MCF 10A (cell line): ENCODE measurements at regions not wholly inside any gene's neighbourhood (a gene's known extent, or its start where the extent isn't known, plus 50 kb on each side); places are given as distances from the start of the nearest gene placed in this dataset.

Experiments
- BruUV-seq: library from RNA; stranded (reverse); fragments of 400-500 nt; replicated peaks from 2 replicates; lab custom pipeline; 2021; lab: Mats Ljungman, UMichigan
- CTCF ChIA-PET: fragments of 300-600 bp; sonication (Branson Sonifier 250); formaldehyde crosslinking; extraction: SDS; loops from one replicate; lab custom pipeline; 2021; ENCODE audit warnings: antibody characterized with exemption, inconsistent platforms; lab: Yijun Ruan, JAX
- POLR2A ChIA-PET: fragments of 300-600, 350-650 bp; sonication (Branson Sonifier 250); formaldehyde crosslinking; extraction: SDS; loops from one replicate; lab custom pipeline; 2020; ENCODE audit warnings: antibody characterized with exemption, inconsistent platforms; lab: Yijun Ruan, JAX
- DNase-seq: peaks from one replicate; pipeline ENCODE4 v3.0.0-alpha.2; 2018; ENCODE audit not compliant: unreplicated experiment
- H3K27ac Mint-ChIP-seq: one replicate; pipeline ENCODE4 v1.8.0; 2022; ENCODE audit warnings: mild to moderate bottlenecking, low read depth, mixed read lengths; ENCODE audit not compliant: unreplicated experiment
- H3K27me3 Mint-ChIP-seq: one replicate; pipeline ENCODE4 v1.8.0; 2022; ENCODE audit warnings: mixed read lengths; ENCODE audit not compliant: insufficient read depth, unreplicated experiment
- H3K36me3 Mint-ChIP-seq: one replicate; pipeline ENCODE4 v1.8.0; 2022; ENCODE audit warnings: mild to moderate bottlenecking, moderate library complexity, mixed read lengths; ENCODE audit not compliant: insufficient read depth, unreplicated experiment
- H3K4me1 Mint-ChIP-seq: one replicate; pipeline ENCODE4 v1.8.0; 2022; ENCODE audit warnings: mixed read lengths; ENCODE audit not compliant: insufficient read depth, unreplicated experiment
- H3K4me3 Mint-ChIP-seq: one replicate; pipeline ENCODE4 v1.8.0; 2022; ENCODE audit warnings: mild to moderate bottlenecking, moderate library complexity, mixed read lengths; ENCODE audit not compliant: unreplicated experiment
- H3K9me3 Mint-ChIP-seq: one replicate; pipeline ENCODE4 v1.8.0; 2022; ENCODE audit warnings: mixed read lengths; ENCODE audit not compliant: unreplicated experiment
- intact Hi-C: fragments of 100-400 bp; cut with micrococcal nuclease; formaldehyde crosslinking; loops from 2 replicates; pipeline ENCODE4 v1.14.1; 2022
- TF ChIP-seq, protein P1 (sequence below): fragments of 200-600 bp; IDR thresholded peaks from one replicate; pipeline ENCODE4 v1.8.0; 2022; ENCODE audit warnings: antibody characterized with exemption, mild to moderate bottlenecking; ENCODE audit not compliant: unreplicated experiment

DNA sequence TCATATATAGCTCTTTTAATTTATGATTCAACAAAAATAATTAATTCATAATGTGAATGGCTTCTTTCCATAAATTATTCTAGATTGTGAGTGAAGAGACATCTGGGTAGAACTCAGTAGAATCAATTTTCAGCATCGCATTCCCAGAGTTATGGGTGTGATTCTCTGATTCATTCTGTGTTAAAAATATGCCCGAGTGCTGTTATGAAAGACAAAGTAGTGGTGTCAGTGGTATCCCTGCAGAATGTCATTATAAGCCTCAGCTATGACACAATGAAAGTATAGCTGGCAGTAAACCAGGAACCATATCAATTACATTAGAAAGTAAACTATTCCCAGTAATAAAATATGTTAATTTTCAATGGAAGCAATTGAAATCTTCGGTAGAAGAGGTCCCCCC, 480.5 kb upstream of the SLITRK1 start:
- H3K27ac Mint-ChIP-seq: no peak overlapping the region
- no peaks in the 10 kb centered on the region for H3K9me3 Mint-ChIP-seq
- POLR2A ChIA-PET: interaction anchor here (0.6 kb wide), 1 partner anchor 345 kb away, joined by 3 read pairs; no protein-coding TSS in a partner anchor
- TF ChIP-seq, protein P1, sequence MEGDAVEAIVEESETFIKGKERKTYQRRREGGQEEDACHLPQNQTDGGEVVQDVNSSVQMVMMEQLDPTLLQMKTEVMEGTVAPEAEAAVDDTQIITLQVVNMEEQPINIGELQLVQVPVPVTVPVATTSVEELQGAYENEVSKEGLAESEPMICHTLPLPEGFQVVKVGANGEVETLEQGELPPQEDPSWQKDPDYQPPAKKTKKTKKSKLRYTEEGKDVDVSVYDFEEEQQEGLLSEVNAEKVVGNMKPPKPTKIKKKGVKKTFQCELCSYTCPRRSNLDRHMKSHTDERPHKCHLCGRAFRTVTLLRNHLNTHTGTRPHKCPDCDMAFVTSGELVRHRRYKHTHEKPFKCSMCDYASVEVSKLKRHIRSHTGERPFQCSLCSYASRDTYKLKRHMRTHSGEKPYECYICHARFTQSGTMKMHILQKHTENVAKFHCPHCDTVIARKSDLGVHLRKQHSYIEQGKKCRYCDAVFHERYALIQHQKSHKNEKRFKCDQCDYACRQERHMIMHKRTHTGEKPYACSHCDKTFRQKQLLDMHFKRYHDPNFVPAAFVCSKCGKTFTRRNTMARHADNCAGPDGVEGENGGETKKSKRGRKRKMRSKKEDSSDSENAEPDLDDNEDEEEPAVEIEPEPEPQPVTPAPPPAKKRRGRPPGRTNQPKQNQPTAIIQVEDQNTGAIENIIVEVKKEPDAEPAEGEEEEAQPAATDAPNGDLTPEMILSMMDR: no peak
- no peaks in the 10 kb centered on the region for H3K27me3 Mint-ChIP-seq
- CTCF ChIA-PET: interaction anchor here (0.6 kb wide), 1 partner anchor 56 kb away, joined by 3 read pairs; no protein-coding TSS in a partner anchor
- peaks cover 5% of the 10 kb centered on the region for H3K4me1 Mint-ChIP-seq
- no TSS peak for BruUV-seq
- no peak overlapping the region for H3K4me3 Mint-ChIP-seq
- no peaks in the 10 kb centered on the region for H3K36me3 Mint-ChIP-seq
- intact Hi-C loops: no loop called here
- no peak for DNase-seq

DNA sequence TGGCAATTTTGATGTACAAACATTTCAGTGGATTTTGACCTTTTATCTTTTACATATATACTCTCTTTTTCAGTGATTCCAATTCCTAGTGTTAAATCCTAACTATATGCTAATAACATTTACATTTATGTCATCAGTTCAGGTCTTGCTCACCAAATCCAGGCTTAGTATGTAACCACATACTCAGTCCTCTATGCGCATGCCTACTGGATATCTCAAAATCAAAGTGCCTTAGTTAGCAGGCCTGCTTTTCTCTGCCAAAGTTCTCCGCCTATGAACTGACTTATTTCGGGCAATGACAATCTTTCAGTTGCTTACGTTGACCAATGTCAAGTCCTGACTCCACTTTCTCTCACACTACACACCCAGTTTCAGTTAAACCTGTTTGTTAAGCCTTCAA, 478.5 kb upstream of the SLITRK1 start:
- Mint-ChIP-seq H3K27ac (no peak overlapping the region), H3K4me1 (no peaks in the 10 kb centered on the region), H3K4me3 (no peak overlapping the region), H3K36me3 (no peaks in the 10 kb centered on the region), H3K9me3 (no peaks in the 10 kb centered on the region), H3K27me3 (no peaks in the 10 kb centered on the region)
- no TSS peak for BruUV-seq
- TF ChIP-seq, protein P1: no peak
- intact Hi-C loops: no loop called here
- CTCF ChIA-PET: no interaction called here
- DNase-seq: no peak
- POLR2A ChIA-PET: no interaction called here

- Mint-ChIP-seq H3K4me3 (no peak overlapping the region), H3K36me3 (no peaks in the 10 kb centered on the region), H3K9me3 (peaks cover under 1% of the 10 kb centered on the region), H3K4me1 (no peaks in the 10 kb centered on the region), H3K27me3 (no peaks in the 10 kb centered on the region), H3K27ac (no peak overlapping the region)
- no peak for DNase-seq
- no TSS peak for BruUV-seq
- intact Hi-C loops: no loop called here
- ChIA-PET POLR2A (no interaction called here), CTCF (interaction anchor here (0.6 kb wide), 1 partner anchor 283 kb away, joined by 3 read pairs; no protein-coding TSS in a partner anchor)
- TF ChIP-seq, protein P1: no peak
These were observed 476.3 kb upstream of the SLITRK1 start for GRCh38 chr13:84358601-84359000.

DNA sequence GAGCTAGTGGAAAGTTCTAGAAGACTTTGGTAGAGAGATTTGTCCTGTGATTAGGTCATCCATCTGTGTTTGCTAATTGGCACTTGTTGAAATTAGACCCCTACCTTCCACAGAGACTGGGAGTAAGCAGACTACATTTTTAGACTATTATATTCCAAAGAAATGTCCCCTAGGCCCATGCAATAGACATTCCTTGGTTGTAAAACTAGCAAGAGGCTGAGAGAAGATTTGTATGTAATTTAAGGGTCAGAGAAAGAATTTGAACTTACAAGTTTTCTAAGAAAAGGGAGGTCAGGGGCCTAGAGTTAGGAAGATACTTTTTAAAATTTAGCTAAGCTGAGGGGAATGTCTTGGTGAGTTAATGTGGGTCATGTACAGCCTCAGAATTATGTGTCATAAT, 470.7 kb upstream of the SLITRK1 start:
- ChIA-PET POLR2A (no interaction called here), CTCF (no interaction called here)
- H3K27me3 Mint-ChIP-seq: no peaks in the 10 kb centered on the region
- H3K36me3 Mint-ChIP-seq: no peaks in the 10 kb centered on the region
- no peak overlapping the region for H3K4me3 Mint-ChIP-seq
- no TSS peak for BruUV-seq
- TF ChIP-seq, protein P1: no peak
- intact Hi-C loops: no loop called here
- DNase-seq: no peak
- no peak overlapping the region for H3K27ac Mint-ChIP-seq
- no peaks in the 10 kb centered on the region for H3K4me1 Mint-ChIP-seq
- H3K9me3 Mint-ChIP-seq: peaks cover 7% of the 10 kb centered on the region
